ENCODE measurements at regions not wholly inside any gene's neighbourhood (a gene's known extent, or its start where the extent isn't known, plus 50 kb on each side); places are given as distances from the start of the nearest gene placed in this dataset.

DNA sequence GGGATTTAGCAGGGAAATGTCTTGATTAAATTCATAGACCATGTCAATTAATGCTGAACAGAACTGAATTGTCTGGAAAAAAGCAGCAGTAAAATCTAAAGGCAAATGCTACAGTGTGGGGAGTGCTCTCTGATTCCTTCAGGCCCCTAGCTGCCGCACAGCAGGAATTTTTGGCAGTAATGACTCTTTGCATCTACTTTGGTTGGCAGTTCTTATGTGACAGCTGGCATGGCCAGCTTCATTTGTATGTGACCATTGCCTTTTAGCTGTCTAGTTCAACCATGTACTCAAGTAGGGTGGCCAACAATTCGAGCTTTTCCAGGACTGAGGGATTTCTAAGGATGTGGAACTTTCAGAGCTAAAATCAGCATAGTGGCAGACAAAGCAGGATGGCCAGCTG is 499.1 kb upstream of the MAN1A1 start:
- Histone ChIP-seq H3K4me3 (ENCODE audit: extremely low read depth in 1 of 4, insufficient read depth in 2 of 4, low read depth in 3 of 4, low read length in 4 of 4) (no peak overlapping the region), H4K20me1 (replicated peaks in 1 of 2; ENCODE audit: control insufficient read depth in 1 of 2, insufficient read depth in 2 of 2, low read length in 2 of 2) (no peaks in the 10 kb centered on the region), H3K4me2 (ENCODE audit: insufficient read depth in 1 of 2, low read depth in 2 of 2, low read length in 2 of 2) (no peak overlapping the region), H2AK5ac (ENCODE audit: low read depth, low read length) (no peak overlapping the region), H4K5ac (ENCODE audit: insufficient read length, low read depth, low read length) (no peak overlapping the region), H3K4me1 (replicated peaks in 1 of 4; ENCODE audit: control insufficient read depth in 3 of 4, insufficient read depth in 4 of 4, low read length in 3 of 4) (no peaks in the 10 kb centered on the region), H2BK20ac (ENCODE audit: low read length) (no peak overlapping the region), H2BK12ac (ENCODE audit: low read depth, low read length) (no peak overlapping the region), H3K27me3 (replicated peaks in 1 of 4; ENCODE audit: control insufficient read depth in 3 of 4, extremely low read depth in 1 of 4, insufficient read depth in 3 of 4, low read length in 3 of 4) (no peaks in the 10 kb centered on the region), H2BK120ac (replicated peaks; ENCODE audit: low read depth, low read length) (no peak overlapping the region), H2BK15ac (ENCODE audit: low read length) (no peak overlapping the region), H4K91ac (replicated peaks; ENCODE audit: insufficient read length, low read length) (no peak overlapping the region), H3K23ac (ENCODE audit: insufficient read length) (no peak overlapping the region), H3K9me3 (ENCODE audit: insufficient read depth in 2 of 2, low read depth in 1 of 2, low read length in 1 of 2) (no peaks in the 10 kb centered on the region), H3K14ac (ENCODE audit: insufficient read length) (no peak overlapping the region), H3K4ac (replicated peaks; ENCODE audit: insufficient read length, low read depth, low read length) (no peak overlapping the region), H3K79me1 (ENCODE audit: low read depth, low read length) (no peaks in the 10 kb centered on the region), H3K36me3 (ENCODE audit: control insufficient read depth in 2 of 4, insufficient read depth in 4 of 4, low read length in 3 of 4) (no peaks in the 10 kb centered on the region), H3K79me2 (ENCODE audit: control insufficient read depth in 1 of 2, insufficient read depth in 2 of 2, low read length in 2 of 2) (no peaks in the 10 kb centered on the region), H3K18ac (ENCODE audit: extremely low read depth, low read length) (no peak overlapping the region), H3K23me2 (ENCODE audit: low read depth, low read length) (no peaks in the 10 kb centered on the region), H3K56ac (replicated peaks; ENCODE audit: insufficient read length, low read depth, low read length) (no peak overlapping the region), H4K8ac (ENCODE audit: extremely low read depth, insufficient read depth, low read length) (no peak overlapping the region), H3K27ac (ENCODE audit: low read depth, low read length) (no peak overlapping the region), H2BK5ac (ENCODE audit: low read depth, low read length) (no peak overlapping the region), H2AFZ (ENCODE audit: low read length) (no peak overlapping the region), H3K9ac (replicated peaks in 1 of 4; ENCODE audit: extremely low read depth in 1 of 4, low read depth in 3 of 4, low read length in 3 of 4) (no peak overlapping the region)
- POLR2A ChIA-PET (ENCODE audit: partially characterized antibody), result no interaction called here
- TF ChIP-seq POU5F1 (IDR thresholded peaks at IDR 0.05; ENCODE audit: low read depth, low read length) (no peak), TAF7 (optimal IDR thresholded peaks at IDR 0.05; ENCODE audit: borderline replicate concordance, low read depth, low read length) (no peak), TAF1 (IDR thresholded peaks at IDR 0.05; ENCODE audit: low read depth, low read length) (no peak), SIX5 (IDR thresholded peaks at IDR 0.05; ENCODE audit: low read depth, low read length) (no peak), RXRA (IDR thresholded peaks at IDR 0.05; ENCODE audit: insufficient read depth, low read depth, low read length) (no peak), EGR1 (IDR thresholded peaks at IDR 0.05; ENCODE audit: borderline replicate concordance, low read depth, low read length) (no peak), HDAC2 (IDR thresholded peaks at IDR 0.05; ENCODE audit: borderline replicate concordance in 1 of 2, low read depth in 2 of 2, low read length in 2 of 2) (no peak), SP4 (IDR thresholded peaks at IDR 0.05; ENCODE audit: low read length) (no peak), SIN3A (conservative IDR thresholded peaks at IDR 0.05 in 1 of 2, IDR thresholded peaks at IDR 0.05 in 1 of 2; ENCODE audit: low read depth in 1 of 2, low read length in 2 of 2) (no peak), RNF2 (IDR thresholded peaks at IDR 0.05; ENCODE audit: borderline replicate concordance, low read depth, low read length, missing control alignments, poor library complexity, severe bottlenecking) (no peak)
- 86% methylated on average over 2 of the region's 2 CpGs; no CpG with 5 or more reads in 1 of the 2 experiments for WGBS, 2 experiments (ENCODE audit: extremely low coverage in 1 of 2, insufficient coverage in 1 of 2, insufficient read length in 1 of 2, insufficient replicate concordance in 2 of 2, low coverage in 1 of 2, low lambda C conversion rate in 2 of 2, missing lambda C conversion rate in 1 of 2)
- FAIRE-seq (no peak), DNase-seq (ENCODE audit: low read depth in 1 of 2, low spot score in 2 of 2) (no peak)
- CTCF ChIA-PET (ENCODE audit: partially characterized antibody), result interaction anchor here (0.7 to 1.5 kb wide), 3 partner anchors 118 to 515 kb away, joined by 3 to 6 read pairs (median 4); no protein-coding TSS in a partner anchor
